Common myeloid progenitor, CD34-positive (primary cell): ENCODE measurements at regions not wholly inside any gene's neighbourhood (a gene's known extent, or its start where the extent isn't known, plus 50 kb on each side); places are given as distances from the start of the nearest gene placed in this dataset.

ENCODE experiments used
- CTCF ChIA-PET: fragments of 350-600 bp; sonication (Branson Sonifier 250); formaldehyde crosslinking; loops from one replicate; lab custom pipeline; 2021; ENCODE audit warnings: antibody characterized with exemption; lab: Charles Lee
- POLR2A ChIA-PET: fragments of 350-600 bp; sonication (Branson Sonifier 250); formaldehyde crosslinking; loops from one replicate; lab custom pipeline; 2021; ENCODE audit warnings: antibody characterized with exemption; lab: Charles Lee
- DNase-seq, 3 donors: peaks; one replicate each; pipeline versions ENCODE4 v3.0.0 to v3.0.0-alpha.2; 2013
- H3K27ac ChIP-seq, 2 experiments: 1 replicate in 1 of 2; 2 replicates in 1 of 2; pipeline ENCODE4 v1.7.0; 2013; ENCODE audit warnings: inconsistent platforms in 2 of 2, low read length in 2 of 2, mild to moderate bottlenecking in 2 of 2, low read depth in 1 of 2, moderate library complexity in 1 of 2; ENCODE audit not compliant: severe bottlenecking in 2 of 2, insufficient read depth in 1 of 2, poor library complexity in 1 of 2
- H3K27me3 ChIP-seq, 5 experiments: replicated peaks in 2 of 5; 1 replicate in 3 of 5; 2 replicates in 2 of 5; pipeline versions ENCODE4 v1.6.1 to v1.7.0; 2013; ENCODE audit warnings: low read length in 4 of 5, mild to moderate bottlenecking in 2 of 5, moderate library complexity in 2 of 5, inconsistent platforms in 1 of 5; ENCODE audit not compliant: insufficient read depth in 5 of 5, control insufficient read depth in 4 of 5
- H3K36me3 ChIP-seq, 4 experiments: 1 replicate in 2 of 4; 2 replicates in 2 of 4; pipeline versions ENCODE4 v1.6.1 to v1.7.0; 2013; ENCODE audit warnings: low read length in 3 of 4, control low read depth in 1 of 4, mild to moderate bottlenecking in 1 of 4; ENCODE audit not compliant: control insufficient read depth in 4 of 4, insufficient read depth in 4 of 4
- H3K4me1 ChIP-seq, 4 experiments: 1 replicate in 3 of 4; 2 replicates in 1 of 4; pipeline versions ENCODE4 v1.6.1 to v1.7.1; 2013; ENCODE audit warnings: low read length in 3 of 4, mild to moderate bottlenecking in 3 of 4, control low read depth in 1 of 4, inconsistent platforms in 1 of 4, moderate library complexity in 1 of 4; ENCODE audit not compliant: control insufficient read depth in 4 of 4, insufficient read depth in 4 of 4; ENCODE audit errors: control extremely low read depth in 1 of 4
- H3K4me3 ChIP-seq, 7 experiments: 1 replicate in 4 of 7; 2 replicates in 3 of 7; pipeline versions ENCODE4 v1.5.1 to v1.7.0; 2013; ENCODE audit warnings: mild to moderate bottlenecking in 7 of 7, low read length in 6 of 7, moderate library complexity in 6 of 7, inconsistent platforms in 2 of 7, low read depth in 2 of 7, control low read depth in 1 of 7; ENCODE audit not compliant: insufficient read depth in 4 of 7, control insufficient read depth in 1 of 7; ENCODE audit errors: extremely low read depth in 1 of 7
- H3K9me3 ChIP-seq, 5 experiments: 1 replicate in 4 of 5; 2 replicates in 1 of 5; pipeline versions ENCODE4 v1.6.1 to v1.7.1; 2013; ENCODE audit warnings: low read length in 4 of 5, mild to moderate bottlenecking in 2 of 5, inconsistent platforms in 1 of 5, low read depth in 1 of 5, moderate library complexity in 1 of 5; ENCODE audit not compliant: control insufficient read depth in 4 of 5, insufficient read depth in 2 of 5; ENCODE audit errors: control extremely low read depth in 1 of 5
- WGBS: methylation state at CpG from one replicate; pipeline ENCODE4 v1.1.5; 2013; ENCODE audit not compliant: insufficient coverage; 5-methylcytosine and 5-hydroxymethylcytosine counted together

- Histone ChIP-seq H3K27ac (no peak overlapping the region), H3K27me3 (no peaks in the 10 kb centered on the region), H3K4me3 (no peak overlapping the region), H3K4me1 (peaks cover 0 to 19% (median 5%) of the 10 kb centered on the region in 4 experiments), H3K9me3 (no peaks in the 10 kb centered on the region), H3K36me3 (no peaks in the 10 kb centered on the region)
- no peak for DNase-seq
- POLR2A ChIA-PET = no interaction called here
- 94% methylated on average over 7 of the region's 8 CpGs for WGBS
- CTCF ChIA-PET = no interaction called here
These were observed 412.1 kb downstream of the TSN start for GRCh38 chr2:122167515-122167914.

DNA sequence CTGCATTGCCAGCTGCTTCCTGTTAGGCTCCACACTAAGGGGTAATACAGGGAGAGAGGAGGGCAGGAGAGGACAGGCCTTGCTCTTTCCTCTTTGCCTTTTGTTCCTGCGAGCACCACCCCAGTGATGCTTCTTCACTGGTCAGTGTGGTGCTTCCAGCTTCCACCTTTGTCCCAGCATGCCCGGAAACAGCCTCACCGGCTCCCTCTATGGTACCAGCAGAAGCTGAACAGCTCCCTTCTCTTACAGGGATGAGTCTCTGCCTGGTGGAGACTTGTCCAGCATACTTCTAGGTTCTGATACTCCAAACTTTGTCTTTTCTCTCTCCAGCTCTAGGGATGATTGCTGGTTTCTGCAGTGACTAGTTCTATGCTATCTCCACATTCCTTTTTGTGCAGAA lies 413.3 kb downstream of the TSN start:
- ChIA-PET CTCF (interaction anchor here (0.8 to 1.0 kb wide), 2 partner anchors 10 to 11 kb away, joined by 3 read pairs; no protein-coding TSS in a partner anchor), POLR2A (no interaction called here)
- Histone ChIP-seq H3K27me3 (no peaks in the 10 kb centered on the region), H3K36me3 (no peaks in the 10 kb centered on the region), H3K27ac (no peak overlapping the region), H3K9me3 (no peaks in the 10 kb centered on the region), H3K4me1 (peaks cover 0 to 15% (median 5%) of the 10 kb centered on the region in 4 experiments), H3K4me3 (no peak overlapping the region)
- WGBS = 100% methylated on average over 3 of the region's 3 CpGs
- DNase-seq = no peak

DNA sequence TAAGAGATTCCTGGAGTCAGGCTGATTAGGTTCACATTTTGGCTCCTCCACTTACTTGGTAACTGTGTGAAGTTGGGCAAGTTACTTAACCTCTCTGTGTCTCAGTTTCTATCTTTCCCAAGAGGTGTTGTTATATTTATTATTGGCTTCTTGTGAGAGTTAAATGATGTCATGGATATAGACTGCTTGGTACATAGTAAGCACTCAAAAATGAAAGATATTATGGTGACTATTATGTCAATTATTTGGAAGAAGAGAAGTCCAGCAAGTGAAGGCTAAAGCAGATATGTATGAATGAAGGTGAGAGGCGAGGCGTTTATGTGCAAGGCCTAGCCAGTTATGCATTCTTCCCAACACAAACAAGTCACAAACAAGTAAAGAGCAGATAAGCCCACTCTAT lies 417.4 kb downstream of the TSN start:
- CTCF ChIA-PET = no interaction called here
- WGBS = 100% methylated on average over 1 of the region's 2 CpGs

DNA sequence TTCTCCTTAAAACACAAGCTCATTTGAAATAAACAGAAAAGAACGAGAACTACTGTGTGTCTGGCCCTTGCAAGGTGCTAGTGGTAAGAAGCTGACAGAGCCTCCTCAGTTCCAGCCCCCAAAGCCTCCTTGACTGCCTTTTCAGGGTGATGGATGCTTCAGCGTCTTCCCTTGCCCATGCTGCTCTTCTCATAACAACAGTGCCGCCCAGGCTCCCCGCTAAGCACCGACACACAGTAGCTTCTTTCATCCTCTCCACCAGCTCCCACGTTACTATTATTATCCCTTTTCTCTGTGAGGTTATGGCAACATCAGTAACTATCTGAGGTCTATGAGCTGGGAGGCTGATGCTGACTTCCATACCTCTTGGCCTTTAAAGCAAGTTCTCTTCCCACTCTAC lies 418.6 kb downstream of the TSN start:
- Histone ChIP-seq H3K36me3 (no peaks in the 10 kb centered on the region), H3K27me3 (no peaks in the 10 kb centered on the region), H3K9me3 (no peaks in the 10 kb centered on the region), H3K4me1 (no peaks in the 10 kb centered on the region), H3K27ac (no peak overlapping the region), H3K4me3 (no peak overlapping the region)
- ChIA-PET CTCF (interaction anchor here (0.6 kb wide), 1 partner anchor 12 kb away, joined by 3 read pairs; no protein-coding TSS in a partner anchor), POLR2A (no interaction called here)
- 100% methylated on average over 2 of the region's 6 CpGs for WGBS
- no peak for DNase-seq

More for the DNA sequence above, 417.4 kb downstream of the TSN start:
- Histone ChIP-seq H3K4me1 (no peaks in the 10 kb centered on the region), H3K4me3 (no peak overlapping the region), H3K36me3 (no peaks in the 10 kb centered on the region), H3K27ac (no peak overlapping the region), H3K9me3 (no peaks in the 10 kb centered on the region), H3K27me3 (no peaks in the 10 kb centered on the region)
- no peak for DNase-seq
- POLR2A ChIA-PET = no interaction called here

DNA sequence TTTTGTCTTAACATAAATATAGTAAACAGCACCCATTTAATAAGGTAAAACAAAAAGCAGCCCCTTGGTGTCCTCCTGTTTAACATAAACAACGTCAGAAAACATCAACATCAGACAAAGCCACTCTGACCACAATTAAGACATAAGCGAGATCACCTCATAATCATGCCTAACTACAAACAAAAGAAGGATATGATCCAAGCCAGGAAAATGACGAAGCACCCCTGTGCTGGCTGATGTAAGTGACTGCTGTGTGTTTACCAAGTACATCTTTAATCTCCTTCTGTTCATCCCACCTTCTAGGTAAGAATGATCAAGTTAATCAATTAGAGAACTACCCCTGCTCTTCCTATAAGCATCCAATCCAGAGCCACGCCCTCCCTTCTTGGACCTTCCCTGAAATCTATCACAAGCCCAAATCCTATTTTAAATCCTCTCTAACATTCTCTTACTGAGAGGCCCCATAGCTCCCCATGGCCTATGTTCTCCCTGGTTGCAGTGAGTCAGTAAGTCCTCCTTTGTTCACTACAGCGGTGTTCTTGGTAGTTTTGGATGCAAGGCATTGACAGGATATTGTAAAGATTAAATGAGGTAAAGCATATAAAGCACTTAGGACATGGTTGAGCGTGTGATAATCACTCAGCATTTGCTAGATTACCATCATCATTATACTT lies 424.2 kb downstream of the TSN start:
- Histone ChIP-seq H3K27ac (no peak overlapping the region), H3K9me3 (peaks cover 0 to 8% (median 2%) of the 10 kb centered on the region in 5 experiments), H3K4me1 (peaks cover 14 to 24% (median 16%) of the 10 kb centered on the region in 4 experiments), H3K36me3 (no peaks in the 10 kb centered on the region), H3K27me3 (no peaks in the 10 kb centered on the region), H3K4me3 (no peak overlapping the region)
- DNase-seq = peak; percentile 23 to 28 (median 25)
- ChIA-PET CTCF (interaction anchor here (1.4 kb wide), 1 partner anchor 44 kb away, joined by 5 read pairs; no protein-coding TSS in a partner anchor), POLR2A (no interaction called here)
- WGBS = 78% methylated on average over 6 of the region's 6 CpGs

DNA sequence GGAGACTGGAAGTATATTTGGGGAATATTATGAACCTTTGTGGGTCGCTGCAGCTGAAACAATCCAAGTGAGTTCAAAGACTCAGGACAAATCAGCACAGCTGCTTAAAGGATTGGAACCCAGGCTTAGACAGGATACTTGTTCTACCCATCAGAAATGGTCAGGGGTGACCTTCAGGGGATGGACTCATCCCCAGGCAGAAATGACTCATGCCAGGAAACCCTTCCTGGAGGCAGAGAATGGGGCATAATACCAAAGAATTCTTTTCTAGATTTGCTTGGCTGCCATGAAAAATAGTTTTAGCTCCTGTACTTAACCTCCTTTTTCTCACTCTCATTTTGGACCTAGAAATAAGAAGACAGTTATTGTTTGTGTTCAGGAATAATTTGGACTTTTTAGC lies 425.5 kb downstream of the TSN start:
- no peak for DNase-seq
- CTCF ChIA-PET = no interaction called here
- Histone ChIP-seq H3K4me1 (peaks cover 16 to 25% (median 22%) of the 10 kb centered on the region in 4 experiments), H3K9me3 (peaks cover 0 to 8% (median 2%) of the 10 kb centered on the region in 5 experiments), H3K27me3 (no peaks in the 10 kb centered on the region), H3K36me3 (no peaks in the 10 kb centered on the region), H3K4me3 (no peak overlapping the region), H3K27ac (no peak overlapping the region)
- WGBS = 100% methylated on average over 1 of the region's 1 CpG
- POLR2A ChIA-PET = no interaction called here

- POLR2A ChIA-PET = no interaction called here
- H3K9me3 ChIP-seq = peaks cover 0 to 8% (median 2%) of the 10 kb centered on the region in 5 experiments
- H3K4me3 ChIP-seq = no peak overlapping the region
- no peaks in the 10 kb centered on the region for H3K27me3 ChIP-seq
- WGBS = 0% methylated on average over 1 of the region's 5 CpGs
- H3K27ac ChIP-seq = no peak overlapping the region
- CTCF ChIA-PET = no interaction called here
- H3K4me1 ChIP-seq = peaks cover 22 to 43% (median 37%) of the 10 kb centered on the region in 4 experiments
- no peak for DNase-seq
- no peaks in the 10 kb centered on the region for H3K36me3 ChIP-seq
These were observed 427.3 kb downstream of the TSN start for GRCh38 chr2:122182616-122183355.
